GM21526 (cell line): ENCODE measurements at regions not wholly inside any gene's neighbourhood (a gene's known extent, or its start where the extent isn't known, plus 50 kb on each side); places are given as distances from the start of the nearest gene placed in this dataset.
"Not testable (repeated sequence)": the region's sequence is repeated elsewhere in the genome, so short reads cannot be mapped to it uniquely, and the experiment has no call there.

ENCODE experiments used
- ATAC-seq: cut with Tn5 transposase; IDR thresholded peaks from one replicate; pipeline ENCODE4 v1.9.1; 2021; ENCODE audit warnings: moderate library complexity; ENCODE audit not compliant: unreplicated experiment, low FRiP score

GRCh38 chr4:16450724-16451123, 224.5 kb upstream of the TAPT1 start:
- no peak for ATAC-seq

GRCh38 chr4:16450031-16450430, 223.8 kb upstream of the TAPT1 start:
- ATAC-seq: no peak

GRCh38 chr4:16449406-16449805, 223.1 kb upstream of the TAPT1 start:
- ATAC-seq: no peak

GRCh38 chr4:16448241-16448840, 222.1 kb upstream of the TAPT1 start:
- ATAC-seq: no peak

- ATAC-seq: no peak
Measured at GRCh38 chr4:16443504-16444088, 217.3 kb upstream of the TAPT1 start.

- ATAC-seq: no peak
Measured at GRCh38 chr4:16442296-16442695, 216.0 kb upstream of the TAPT1 start.

- no peak for ATAC-seq
Measured at GRCh38 chr4:16439768-16440167, 213.5 kb upstream of the TAPT1 start.

- ATAC-seq: no peak
Measured at GRCh38 chr4:16438986-16439385, 212.7 kb upstream of the TAPT1 start.

GRCh38 chr4:16437836-16438235, 211.6 kb upstream of the TAPT1 start:
- ATAC-seq: no peak

- no peak for ATAC-seq
Measured at GRCh38 chr4:16431866-16432265, 205.6 kb upstream of the TAPT1 start.

- ATAC-seq: no peak
Measured at GRCh38 chr4:16418814-16419213, 192.5 kb upstream of the TAPT1 start.

GRCh38 chr4:16417198-16417597, 190.9 kb upstream of the TAPT1 start:
- ATAC-seq: no peak

- no peak for ATAC-seq
Measured at GRCh38 chr4:16416601-16417000, 190.3 kb upstream of the TAPT1 start.

GRCh38 chr4:16415751-16416150, 189.5 kb upstream of the TAPT1 start:
- ATAC-seq: no peak

GRCh38 chr4:16413814-16414555, 187.7 kb upstream of the TAPT1 start:
- ATAC-seq: no peak

- no peak for ATAC-seq
Measured at GRCh38 chr4:16411501-16412085, 185.3 kb upstream of the TAPT1 start.

- not testable (repeated sequence) for ATAC-seq
Measured at GRCh38 chr4:16393216-16393615, 166.9 kb upstream of the TAPT1 start.

GRCh38 chr4:16391196-16391595, 164.9 kb upstream of the TAPT1 start:
- no peak for ATAC-seq

GRCh38 chr4:16387448-16387847, 161.2 kb upstream of the TAPT1 start:
- no peak for ATAC-seq

GRCh38 chr4:16386711-16387320, 160.5 kb upstream of the TAPT1 start:
- ATAC-seq: no peak

- ATAC-seq: no peak
Measured at GRCh38 chr4:16384576-16384975, 158.3 kb upstream of the TAPT1 start.
